ENCODE measurements at regions not wholly inside any gene's neighbourhood (a gene's known extent, or its start where the extent isn't known, plus 50 kb on each side); places are given as distances from the start of the nearest gene placed in this dataset.

- H3K4me3 Mint-ChIP-seq (ENCODE audit: low read depth, unreplicated experiment) = no peak overlapping the region
- CTCF ChIA-PET = no interaction called here
- intact Hi-C loops (cut with micrococcal nuclease; ENCODE audit: unreplicated experiment) = loop anchor here (10.0 kb wide), 1 partner anchor 514 kb away; no protein-coding TSS in a partner anchor
- BruUV-seq (replicated peaks) = no TSS peak
- TF ChIP-seq CTCF (IDR thresholded peaks at IDR 0.05; ENCODE audit: unreplicated experiment) = no peak
- H3K27me3 Mint-ChIP-seq (ENCODE audit: unreplicated experiment) = peaks cover 99% of the 10 kb centered on the region
- no peaks in the 10 kb centered on the region for H3K9me3 Mint-ChIP-seq (ENCODE audit: low read depth, unreplicated experiment)
- no peaks in the 10 kb centered on the region for H3K36me3 Mint-ChIP-seq (ENCODE audit: insufficient read depth, unreplicated experiment)
- peaks cover 19% of the 10 kb centered on the region for H3K4me1 Mint-ChIP-seq (ENCODE audit: low read depth, unreplicated experiment)
- no peak for DNase-seq
- no peak overlapping the region for H3K27ac Mint-ChIP-seq (ENCODE audit: unreplicated experiment)
Measured at GRCh38 chr15:69988541-69989225, 109.0 kb downstream of the TLE3 start.

- H3K36me3 Mint-ChIP-seq (ENCODE audit: insufficient read depth, unreplicated experiment) = no peaks in the 10 kb centered on the region
- peaks cover 19% of the 10 kb centered on the region for H3K4me1 Mint-ChIP-seq (ENCODE audit: low read depth, unreplicated experiment)
- H3K4me3 Mint-ChIP-seq (ENCODE audit: low read depth, unreplicated experiment) = no peak overlapping the region
- CTCF ChIA-PET = no interaction called here
- no peak overlapping the region for H3K27ac Mint-ChIP-seq (ENCODE audit: unreplicated experiment)
- no TSS peak for BruUV-seq (replicated peaks)
- intact Hi-C loops (cut with micrococcal nuclease; ENCODE audit: unreplicated experiment) = no loop called here
- DNase-seq = no peak
- peaks cover 93% of the 10 kb centered on the region for H3K27me3 Mint-ChIP-seq (ENCODE audit: unreplicated experiment)
- TF ChIP-seq CTCF (IDR thresholded peaks at IDR 0.05; ENCODE audit: unreplicated experiment) = no peak
- H3K9me3 Mint-ChIP-seq (ENCODE audit: low read depth, unreplicated experiment) = no peaks in the 10 kb centered on the region
Measured at GRCh38 chr15:69990566-69991421, 106.9 kb downstream of the TLE3 start.

DNA sequence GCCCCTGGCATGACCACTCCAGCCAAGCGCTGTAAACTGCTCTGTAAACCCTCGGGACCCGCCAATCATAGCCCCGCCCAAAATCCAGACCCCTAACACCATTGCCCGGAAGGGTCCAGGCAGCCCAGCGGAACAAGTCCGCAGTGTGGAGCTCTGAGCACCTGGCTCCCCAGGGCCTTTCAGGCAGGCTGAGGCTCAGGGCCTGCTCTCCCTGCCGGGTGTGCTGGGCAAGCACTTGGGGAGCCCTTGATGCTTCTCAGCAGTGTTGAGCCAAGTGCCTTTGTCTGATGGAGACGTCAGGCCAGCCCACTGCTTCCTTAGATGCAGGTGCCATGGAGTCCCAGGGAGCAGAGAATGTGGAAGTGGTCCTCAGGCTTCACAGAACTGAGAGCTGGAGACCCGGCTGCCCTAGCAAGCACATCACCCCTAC is 106.2 kb downstream of the TLE3 start:
- TF ChIP-seq CTCF (IDR thresholded peaks at IDR 0.05; ENCODE audit: unreplicated experiment) = no peak
- Mint-ChIP-seq H3K9me3 (ENCODE audit: low read depth, unreplicated experiment) (no peaks in the 10 kb centered on the region), H3K4me3 (ENCODE audit: low read depth, unreplicated experiment) (no peak overlapping the region), H3K27ac (ENCODE audit: unreplicated experiment) (no peak overlapping the region), H3K36me3 (ENCODE audit: insufficient read depth, unreplicated experiment) (no peaks in the 10 kb centered on the region), H3K27me3 (ENCODE audit: unreplicated experiment) (peaks cover 93% of the 10 kb centered on the region), H3K4me1 (ENCODE audit: low read depth, unreplicated experiment) (peaks cover 16% of the 10 kb centered on the region)
- CTCF ChIA-PET = no interaction called here
- intact Hi-C loops (cut with micrococcal nuclease; ENCODE audit: unreplicated experiment) = no loop called here
- BruUV-seq (replicated peaks) = no TSS peak
- no peak for DNase-seq

DNA sequence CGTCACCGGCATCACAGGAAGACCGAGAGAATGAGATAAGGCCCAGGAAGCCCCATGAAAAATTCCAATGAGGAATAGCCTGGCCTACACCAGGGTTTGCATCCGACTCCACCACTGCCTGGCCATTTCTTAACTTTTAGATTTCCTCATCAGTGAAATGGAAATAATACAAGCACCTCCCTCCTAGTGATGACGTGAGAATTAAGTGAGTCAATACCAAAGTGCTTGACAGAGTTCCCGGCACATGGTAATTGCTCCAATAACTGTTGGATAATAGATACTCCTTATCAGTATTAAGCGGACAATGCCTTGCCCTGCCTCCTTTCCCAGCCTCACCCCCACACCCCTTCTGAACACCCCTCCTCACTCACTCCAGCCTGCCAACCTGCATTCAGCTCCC is 105.4 kb downstream of the TLE3 start:
- Mint-ChIP-seq H3K4me3 (ENCODE audit: low read depth, unreplicated experiment) (no peak overlapping the region), H3K9me3 (ENCODE audit: low read depth, unreplicated experiment) (no peaks in the 10 kb centered on the region), H3K27me3 (ENCODE audit: unreplicated experiment) (peaks cover 93% of the 10 kb centered on the region), H3K27ac (ENCODE audit: unreplicated experiment) (no peak overlapping the region), H3K36me3 (ENCODE audit: insufficient read depth, unreplicated experiment) (no peaks in the 10 kb centered on the region), H3K4me1 (ENCODE audit: low read depth, unreplicated experiment) (peaks cover 16% of the 10 kb centered on the region)
- CTCF ChIA-PET = no interaction called here
- no peak for TF ChIP-seq CTCF (IDR thresholded peaks at IDR 0.05; ENCODE audit: unreplicated experiment)
- intact Hi-C loops (cut with micrococcal nuclease; ENCODE audit: unreplicated experiment) = no loop called here
- no TSS peak for BruUV-seq (replicated peaks)
- no peak for DNase-seq

Data from Calu3 (cell line).